ENCODE measurements at regions not wholly inside any gene's neighbourhood (a gene's known extent, or its start where the extent isn't known, plus 50 kb on each side); places are given as distances from the start of the nearest gene placed in this dataset.

DNA sequence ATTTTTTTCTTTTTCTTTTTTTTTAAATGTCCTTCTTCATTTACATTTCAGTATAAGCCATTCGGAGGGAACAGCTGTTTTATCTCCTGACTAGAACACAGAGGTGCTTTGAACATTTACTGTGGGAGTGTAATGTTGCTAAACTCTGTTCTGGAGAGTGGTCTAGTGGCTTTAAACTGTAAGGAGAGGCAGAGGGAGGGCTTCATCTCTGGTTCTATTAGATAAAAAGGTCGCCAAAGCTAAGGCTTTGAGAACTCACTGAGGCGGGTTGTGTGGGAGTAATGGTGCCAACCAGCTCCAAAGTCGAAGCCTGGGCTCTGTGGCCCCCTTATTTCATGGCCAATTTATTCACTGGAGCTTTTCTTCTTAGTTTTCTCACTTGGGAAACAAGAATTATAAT is 133.2 kb downstream of the ANXA2 start:
- Histone ChIP-seq H3K36me3 (ENCODE audit: control insufficient read depth in 2 of 2, extremely low read depth in 1 of 2, insufficient read depth in 2 of 2, low read length in 2 of 2) (no peaks in the 10 kb centered on the region), H3K27me3 (ENCODE audit: control insufficient read depth in 2 of 2, insufficient read depth in 2 of 2, low read length in 2 of 2) (peaks cover 6 to 15% of the 10 kb centered on the region in 2 experiments), H2AFZ (ENCODE audit: low read depth, low read length) (no peak overlapping the region), H3K4me1 (ENCODE audit: control insufficient read depth, extremely low read depth, insufficient read depth, low read length) (no peaks in the 10 kb centered on the region), H3K4me3 (replicated peaks in 1 of 3; ENCODE audit: insufficient read depth in 1 of 3, low read depth in 1 of 3, low read length in 3 of 3) (no peak overlapping the region), H3K4me2 (ENCODE audit: insufficient read depth, low read length) (no peak overlapping the region), H3K9me3 (replicated peaks; ENCODE audit: control insufficient read depth, insufficient read depth, low read length) (no peaks in the 10 kb centered on the region), H3K9ac (replicated peaks; ENCODE audit: extremely low read depth, insufficient read depth, low read length) (no peak overlapping the region), H3K79me2 (ENCODE audit: control insufficient read depth, insufficient read depth, low read length) (no peaks in the 10 kb centered on the region), H4K20me1 (replicated peaks; ENCODE audit: control insufficient read depth, extremely low read depth, insufficient read depth, low read length) (no peaks in the 10 kb centered on the region), H3K27ac (ENCODE audit: insufficient read depth, low read depth, low read length) (no peak overlapping the region), H3K9me1 (replicated peaks; ENCODE audit: control insufficient read depth, extremely low read depth, insufficient read depth, low read length) (no peaks in the 10 kb centered on the region)
- dilution Hi-C loops (cut with MboI; ENCODE audit: extremely low pct_ligation_motif_present, low sequenced_read_pairs), result no loop called here
- DNase-seq (ENCODE audit: low read depth, low spot score), result no peak
- intact Hi-C loops (cut with micrococcal nuclease), result no loop called here
- no peak for FAIRE-seq
- CTCF ChIA-PET, result interaction anchor here (0.8 to 0.9 kb wide), 2 partner anchors 8 to 11 kb away, joined by 3 read pairs; no protein-coding TSS in a partner anchor
- TF ChIP-seq JUN (IDR thresholded peaks at IDR 0.05; ENCODE audit: borderline replicate concordance, insufficient read depth, insufficient read length, low read depth) (no peak), GATA2 (IDR thresholded peaks at IDR 0.05; ENCODE audit: insufficient read depth, insufficient read length, low read depth, low read length) (no peak), POLR2A (IDR thresholded peaks at IDR 0.05; ENCODE audit: low read depth, low read length) (no peak), FOS (IDR thresholded peaks at IDR 0.05; ENCODE audit: borderline replicate concordance, insufficient read depth, low read length) (no peak), EZH2 (IDR thresholded peaks at IDR 0.05; ENCODE audit: borderline replicate concordance, low read depth, low read length, severe bottlenecking) (no peak), MYC (IDR thresholded peaks at IDR 0.05; ENCODE audit: low read depth, low read length) (no peak), POLR2AphosphoS5 (IDR thresholded peaks at IDR 0.05; ENCODE audit: insufficient read depth, low read depth, low read length) (no peak)
- TF ChIP-seq, protein P1, sequence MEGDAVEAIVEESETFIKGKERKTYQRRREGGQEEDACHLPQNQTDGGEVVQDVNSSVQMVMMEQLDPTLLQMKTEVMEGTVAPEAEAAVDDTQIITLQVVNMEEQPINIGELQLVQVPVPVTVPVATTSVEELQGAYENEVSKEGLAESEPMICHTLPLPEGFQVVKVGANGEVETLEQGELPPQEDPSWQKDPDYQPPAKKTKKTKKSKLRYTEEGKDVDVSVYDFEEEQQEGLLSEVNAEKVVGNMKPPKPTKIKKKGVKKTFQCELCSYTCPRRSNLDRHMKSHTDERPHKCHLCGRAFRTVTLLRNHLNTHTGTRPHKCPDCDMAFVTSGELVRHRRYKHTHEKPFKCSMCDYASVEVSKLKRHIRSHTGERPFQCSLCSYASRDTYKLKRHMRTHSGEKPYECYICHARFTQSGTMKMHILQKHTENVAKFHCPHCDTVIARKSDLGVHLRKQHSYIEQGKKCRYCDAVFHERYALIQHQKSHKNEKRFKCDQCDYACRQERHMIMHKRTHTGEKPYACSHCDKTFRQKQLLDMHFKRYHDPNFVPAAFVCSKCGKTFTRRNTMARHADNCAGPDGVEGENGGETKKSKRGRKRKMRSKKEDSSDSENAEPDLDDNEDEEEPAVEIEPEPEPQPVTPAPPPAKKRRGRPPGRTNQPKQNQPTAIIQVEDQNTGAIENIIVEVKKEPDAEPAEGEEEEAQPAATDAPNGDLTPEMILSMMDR (IDR thresholded peaks at IDR 0.05; ENCODE audit: extremely low read depth in 1 of 2, insufficient read depth in 1 of 2, low read depth in 1 of 2, low read length in 2 of 2), result no peak
- TF ChIP-seq, protein P2, sequence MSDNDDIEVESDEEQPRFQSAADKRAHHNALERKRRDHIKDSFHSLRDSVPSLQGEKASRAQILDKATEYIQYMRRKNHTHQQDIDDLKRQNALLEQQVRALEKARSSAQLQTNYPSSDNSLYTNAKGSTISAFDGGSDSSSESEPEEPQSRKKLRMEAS (IDR thresholded peaks at IDR 0.05; ENCODE audit: insufficient read depth, insufficient read length), result no peak
- POLR2A ChIA-PET, result no interaction called here
- BruUV-seq (replicated peaks), result no TSS peak
